ENCODE measurements at regions not wholly inside any gene's neighbourhood (a gene's known extent, or its start where the extent isn't known, plus 50 kb on each side); places are given as distances from the start of the nearest gene placed in this dataset.

- no peak overlapping the region for H3K4me3 ChIP-seq (ENCODE audit: low read depth, low read length)
- no peak for TF ChIP-seq CTCF (IDR thresholded peaks at IDR 0.05; ENCODE audit: borderline replicate concordance, insufficient read depth, low read depth, low read length)
These were observed 328.9 kb upstream of the TBX3 start for GRCh38 chr12:115012861-115013235.

GRCh38 chr12:115011703-115012102 lies 327.7 kb upstream of the TBX3 start:
- no peak overlapping the region for H3K4me3 ChIP-seq (ENCODE audit: low read depth, low read length)
- no peak for TF ChIP-seq CTCF (IDR thresholded peaks at IDR 0.05; ENCODE audit: borderline replicate concordance, insufficient read depth, low read depth, low read length)

GRCh38 chr12:115010324-115010995 lies 326.5 kb upstream of the TBX3 start:
- no peak overlapping the region for H3K4me3 ChIP-seq (ENCODE audit: low read depth, low read length)
- TF ChIP-seq CTCF (IDR thresholded peaks at IDR 0.05; ENCODE audit: borderline replicate concordance, insufficient read depth, low read depth, low read length) = no peak

GRCh38 chr12:115008929-115009328 lies 325.0 kb upstream of the TBX3 start:
- TF ChIP-seq CTCF (IDR thresholded peaks at IDR 0.05; ENCODE audit: borderline replicate concordance, insufficient read depth, low read depth, low read length) = no peak
- no peak overlapping the region for H3K4me3 ChIP-seq (ENCODE audit: low read depth, low read length)

GRCh38 chr12:115004470-115005146 lies 320.6 kb upstream of the TBX3 start:
- TF ChIP-seq CTCF (IDR thresholded peaks at IDR 0.05; ENCODE audit: borderline replicate concordance, insufficient read depth, low read depth, low read length) = no peak

GRCh38 chr12:115002434-115002833 lies 318.5 kb upstream of the TBX3 start:
- H3K4me3 ChIP-seq (ENCODE audit: low read depth, low read length) = no peak overlapping the region
- TF ChIP-seq CTCF (IDR thresholded peaks at IDR 0.05; ENCODE audit: borderline replicate concordance, insufficient read depth, low read depth, low read length) = no peak

More at GRCh38 chr12:115004470-115005146, 320.6 kb upstream of the TBX3 start:
- H3K4me3 ChIP-seq (ENCODE audit: low read depth, low read length) = no peak overlapping the region

Data from GM12875 (cell line).